SK-N-SH (cell line): ENCODE measurements at regions not wholly inside any gene's neighbourhood (a gene's known extent, or its start where the extent isn't known, plus 50 kb on each side); places are given as distances from the start of the nearest gene placed in this dataset.

Experiments
- CTCF ChIA-PET: fragments of 300-600, 350-600 bp; formaldehyde crosslinking; extraction: SDS; loops from one replicate; lab custom pipeline; 2021; lab: Yijun Ruan, JAX
- POLR2A ChIA-PET: fragments of 350-600 bp; sonication (Branson Sonifier 250); formaldehyde crosslinking; extraction: SDS; loops from one replicate; lab custom pipeline; 2020; ENCODE audit warnings: antibody characterized with exemption, inconsistent platforms; lab: Yijun Ruan, JAX
- DNase-seq: peaks from one replicate; pipeline ENCODE4 v3.0.0; 2012
- H2AFZ ChIP-seq: fragments of 200-600 bp; sonication (generic); 2 replicates; pipeline ENCODE4 v1.8.1; 2016; ENCODE audit warnings: antibody characterized with exemption, mild to moderate bottlenecking, low read depth
- H3F3A ChIP-seq: fragments of 200-600 bp; sonication (generic); replicated peaks from 2 replicates; pipeline ENCODE3; 2016; ENCODE audit warnings: antibody characterized with exemption, mild to moderate bottlenecking; ENCODE audit not compliant: insufficient read depth
- H3K27ac ChIP-seq, 2 experiments: fragments of 200-500 bp in 1 of 2; fragments of 200-600 bp in 1 of 2; sonication (Bioruptor generic) in 1 of 2; sonication (generic), shearing (Covaris generic) in 1 of 2; 2 replicates each; pipeline versions ENCODE4 v1.5.1 to v1.6.1; 2014 to 2016; ENCODE audit warnings: low read depth in 2 of 2, inconsistent platforms in 1 of 2, low read length in 1 of 2, mild to moderate bottlenecking in 1 of 2, mixed read lengths in 1 of 2
- H3K27me3 ChIP-seq: fragments of 200-600 bp; sonication (generic), shearing (Covaris generic); 2 replicates; pipeline ENCODE4 v1.6.1; 2016; ENCODE audit warnings: mixed run types; ENCODE audit not compliant: insufficient read depth
- H3K36me3 ChIP-seq, 2 experiments: fragments of 200-500 bp in 1 of 2; fragments of 200-600 bp in 1 of 2; sonication (Bioruptor generic) in 1 of 2; sonication (generic) in 1 of 2; replicated peaks in 1 of 2; 2 replicates each; pipeline versions ENCODE3 to v1.5.1; 2014 to 2016; ENCODE audit warnings: low read length in 1 of 2, mild to moderate bottlenecking in 1 of 2; ENCODE audit not compliant: insufficient read depth in 2 of 2, control insufficient read depth in 1 of 2
- H3K4me1 ChIP-seq, 2 experiments: fragments of 200-500 bp in 1 of 2; fragments of 200-600 bp in 1 of 2; sonication (Bioruptor generic) in 1 of 2; sonication (generic), shearing (Covaris generic) in 1 of 2; 2 replicates each; pipeline versions ENCODE4 v1.5.1 to v1.6.1; 2014 to 2016; ENCODE audit warnings: low read depth in 1 of 2, low read length in 1 of 2, mixed run types in 1 of 2; ENCODE audit not compliant: insufficient read depth in 2 of 2, control insufficient read depth in 1 of 2
- H3K4me2 ChIP-seq: fragments of 200-600 bp; sonication (generic), shearing (Covaris generic); 2 replicates; pipeline ENCODE4 v1.6.1; 2017; ENCODE audit warnings: mixed run types
- H3K4me3 ChIP-seq, 2 experiments: fragments of 200-500 bp in 1 of 2; fragments of 200-600 bp in 1 of 2; sonication (Bioruptor generic) in 1 of 2; sonication (generic), shearing (Covaris generic) in 1 of 2; 2 replicates each; pipeline versions ENCODE4 v1.5.1 to v1.8.1; 2014 to 2016; ENCODE audit warnings: low read depth in 2 of 2, inconsistent platforms in 1 of 2, low read length in 1 of 2, mild to moderate bottlenecking in 1 of 2, mixed read lengths in 1 of 2, moderate library complexity in 1 of 2
- H3K79me2 ChIP-seq: fragments of 200-600 bp; sonication (generic); 2 replicates; pipeline ENCODE4 v1.8.1; 2017; ENCODE audit warnings: mild to moderate bottlenecking; ENCODE audit not compliant: insufficient read depth
- H3K9ac ChIP-seq: fragments of 200-600 bp; sonication (generic); 2 replicates; pipeline ENCODE4 v1.6.1; 2017; ENCODE audit warnings: mixed run types
- H3K9me2 ChIP-seq: fragments of 200-600 bp; sonication (generic); 2 replicates; pipeline ENCODE4 v1.6.1; 2017; ENCODE audit warnings: mixed run types
- H3K9me3 ChIP-seq: fragments of 200-600 bp; sonication (generic); 2 replicates; pipeline ENCODE4 v1.6.1; 2017; ENCODE audit warnings: mixed run types, mild to moderate bottlenecking, moderate library complexity
- H4K20me1 ChIP-seq: fragments of 200-600 bp; sonication (generic); 2 replicates; pipeline ENCODE4 v1.6.1; 2017; ENCODE audit warnings: mild to moderate bottlenecking, mixed run types; ENCODE audit not compliant: insufficient read depth
- CHD2 ChIP-seq: fragments of 150-350 bp; IDR thresholded peaks from 2 replicates; pipeline ENCODE4 v1.6.1; 2018; ENCODE audit warnings: low read length; ENCODE audit not compliant: partially characterized antibody
- ELF1 ChIP-seq: IDR thresholded peaks from 2 replicates; pipeline ENCODE4 v1.4.0; 2012
- EP300 ChIP-seq, 2 experiments: IDR thresholded peaks; 2 replicates each; pipeline versions ENCODE4 v1.4.0 to v1.6.1; 2012; ENCODE audit warnings: borderline replicate concordance in 1 of 2, low read depth in 1 of 2, low read length in 1 of 2
- EZH2phosphoT487 ChIP-seq: fragments of 200-600 bp; sonication (generic); IDR thresholded peaks from 2 replicates; pipeline ENCODE4 v1.6.1; 2017; ENCODE audit warnings: low read depth, mixed run types, mild to moderate bottlenecking, antibody characterized with exemption, moderate library complexity, borderline replicate concordance
- JUND ChIP-seq: IDR thresholded peaks from 2 replicates; pipeline ENCODE4 v1.4.0; 2012
- MEF2A ChIP-seq: IDR thresholded peaks from 2 replicates; pipeline ENCODE4 v1.4.0; 2012; ENCODE audit warnings: low read depth, borderline replicate concordance
- MXI1 ChIP-seq: IDR thresholded peaks from 2 replicates; pipeline ENCODE4 v1.6.1; 2012; ENCODE audit warnings: mild to moderate bottlenecking, low read depth, low read length, improper control_type of control experiment
- POLR2AphosphoS5 ChIP-seq: IDR thresholded peaks from 2 replicates; pipeline ENCODE4 v1.6.1; 2012; ENCODE audit warnings: low read depth, low read length
- RXRA ChIP-seq: IDR thresholded peaks from 2 replicates; pipeline ENCODE4 v1.4.0; 2012; ENCODE audit warnings: low read depth, mild to moderate bottlenecking, borderline replicate concordance
- SMC3 ChIP-seq: IDR thresholded peaks from 2 replicates; pipeline ENCODE4 v1.6.1; 2012; ENCODE audit warnings: low read depth, low read length, improper control_type of control experiment
- TCF12 ChIP-seq: IDR thresholded peaks from 2 replicates; pipeline ENCODE4 v1.4.0; 2012
- WGBS: methylation state at CpG from one replicate; pipeline ENCODE4 v1.1.6; 2017; ENCODE audit warnings: low lambda C conversion rate; 5-methylcytosine and 5-hydroxymethylcytosine counted together
- TF ChIP-seq, protein P1 (sequence below): IDR thresholded peaks from 2 replicates; pipeline ENCODE4 v1.4.0; 2012; ENCODE audit warnings: low read depth, borderline replicate concordance
- TF ChIP-seq, protein P2 (sequence below): fragments of 150-350 bp; IDR thresholded peaks from 2 replicates; pipeline ENCODE4 v1.6.1; 2017; ENCODE audit warnings: antibody characterized with exemption, low read length, low read depth, borderline replicate concordance
- TF ChIP-seq, protein P3 (sequence below): IDR thresholded peaks from 2 replicates; pipeline ENCODE4 v1.4.0; 2012; ENCODE audit warnings: low read depth, borderline replicate concordance

DNA sequence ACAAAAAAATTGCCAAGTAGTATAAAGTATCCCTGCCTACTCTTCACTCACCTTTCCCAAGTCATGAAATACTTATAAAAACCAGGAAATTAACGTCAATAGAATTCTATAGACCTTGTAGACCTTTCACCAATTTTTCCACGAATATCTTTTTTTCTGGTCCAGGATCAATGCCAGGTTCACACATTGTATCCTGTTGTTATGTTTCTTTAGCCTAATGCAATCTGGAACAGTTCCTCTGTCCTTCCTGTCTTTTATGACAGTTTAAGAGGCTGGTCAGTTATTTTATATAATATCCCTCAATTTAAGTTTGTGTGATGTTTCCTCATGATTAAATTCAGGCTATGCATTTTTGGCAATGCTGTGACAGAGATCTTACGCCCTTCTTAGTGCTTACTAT lies 63.2 kb upstream of the MAGI1 start (continued):
- TF ChIP-seq POLR2AphosphoS5 (no peak), EP300 (IDR thresholded peaks at IDR 0.05; ENCODE audit: borderline replicate concordance in 1 of 2, low read depth in 1 of 2, low read length in 1 of 2) (no peak), MXI1 (no peak), MEF2A (no peak)
- TF ChIP-seq, protein P1, sequence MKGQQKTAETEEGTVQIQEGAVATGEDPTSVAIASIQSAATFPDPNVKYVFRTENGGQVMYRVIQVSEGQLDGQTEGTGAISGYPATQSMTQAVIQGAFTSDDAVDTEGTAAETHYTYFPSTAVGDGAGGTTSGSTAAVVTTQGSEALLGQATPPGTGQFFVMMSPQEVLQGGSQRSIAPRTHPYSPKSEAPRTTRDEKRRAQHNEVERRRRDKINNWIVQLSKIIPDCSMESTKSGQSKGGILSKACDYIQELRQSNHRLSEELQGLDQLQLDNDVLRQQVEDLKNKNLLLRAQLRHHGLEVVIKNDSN, result no peak

DNA sequence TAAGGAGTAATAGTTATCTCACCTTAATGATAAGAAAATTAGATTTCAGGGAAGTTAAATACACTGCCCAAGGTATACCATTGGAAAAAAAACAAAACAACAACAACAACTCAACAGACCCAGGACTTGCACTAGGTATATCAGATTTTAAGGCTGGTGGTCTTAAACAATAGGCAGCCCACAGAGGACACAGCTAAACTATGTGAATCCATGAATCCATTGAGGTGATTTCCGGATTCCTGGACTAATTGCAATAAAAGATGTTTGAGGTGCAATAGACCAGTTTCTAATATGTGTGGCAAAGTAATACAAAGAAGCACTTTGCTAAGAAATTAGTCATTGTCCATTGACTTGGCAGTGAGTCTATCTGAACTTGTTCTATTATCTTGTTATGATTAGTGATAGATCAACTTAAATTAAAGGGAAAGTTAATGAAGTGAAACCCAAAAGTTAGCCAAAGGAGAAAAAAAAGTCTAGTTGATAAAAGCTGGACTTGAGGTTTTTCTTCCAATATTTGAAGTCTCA lies 60.9 kb upstream of the MAGI1 start:
- Histone ChIP-seq H3K9me2 (no peaks in the 10 kb centered on the region), H3K4me3 (no peak overlapping the region), H3K79me2 (no peaks in the 10 kb centered on the region), H3K27me3 (no peaks in the 10 kb centered on the region), H3K9ac (no peak overlapping the region), H4K20me1 (no peaks in the 10 kb centered on the region), H3F3A (peaks cover 6% of the 10 kb centered on the region), H3K36me3 (no peaks in the 10 kb centered on the region), H3K9me3 (peaks cover 7% of the 10 kb centered on the region; the same call in 1 of the 2 replicates), H3K27ac (no peak overlapping the region), H3K4me1 (peaks cover 0 to 8% of the 10 kb centered on the region in 2 experiments; a peak in 1 of 4 replicates), H3K4me2 (no peak overlapping the region), H2AFZ (no peak overlapping the region)
- DNase-seq, result no peak
- CTCF ChIA-PET, result interaction anchor here (1.2 to 1.4 kb wide), 2 partner anchors 22 to 40 kb away, joined by 4 to 5 read pairs; no protein-coding TSS in a partner anchor
- TF ChIP-seq SMC3 (no peak), CHD2 (no peak), EZH2phosphoT487 (no peak), RXRA (no peak), TCF12 (no peak), ELF1 (no peak), JUND (no peak)
- TF ChIP-seq, protein P2, sequence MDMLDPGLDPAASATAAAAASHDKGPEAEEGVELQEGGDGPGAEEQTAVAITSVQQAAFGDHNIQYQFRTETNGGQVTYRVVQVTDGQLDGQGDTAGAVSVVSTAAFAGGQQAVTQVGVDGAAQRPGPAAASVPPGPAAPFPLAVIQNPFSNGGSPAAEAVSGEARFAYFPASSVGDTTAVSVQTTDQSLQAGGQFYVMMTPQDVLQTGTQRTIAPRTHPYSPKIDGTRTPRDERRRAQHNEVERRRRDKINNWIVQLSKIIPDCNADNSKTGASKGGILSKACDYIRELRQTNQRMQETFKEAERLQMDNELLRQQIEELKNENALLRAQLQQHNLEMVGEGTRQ, result no peak
- TF ChIP-seq, protein P3, sequence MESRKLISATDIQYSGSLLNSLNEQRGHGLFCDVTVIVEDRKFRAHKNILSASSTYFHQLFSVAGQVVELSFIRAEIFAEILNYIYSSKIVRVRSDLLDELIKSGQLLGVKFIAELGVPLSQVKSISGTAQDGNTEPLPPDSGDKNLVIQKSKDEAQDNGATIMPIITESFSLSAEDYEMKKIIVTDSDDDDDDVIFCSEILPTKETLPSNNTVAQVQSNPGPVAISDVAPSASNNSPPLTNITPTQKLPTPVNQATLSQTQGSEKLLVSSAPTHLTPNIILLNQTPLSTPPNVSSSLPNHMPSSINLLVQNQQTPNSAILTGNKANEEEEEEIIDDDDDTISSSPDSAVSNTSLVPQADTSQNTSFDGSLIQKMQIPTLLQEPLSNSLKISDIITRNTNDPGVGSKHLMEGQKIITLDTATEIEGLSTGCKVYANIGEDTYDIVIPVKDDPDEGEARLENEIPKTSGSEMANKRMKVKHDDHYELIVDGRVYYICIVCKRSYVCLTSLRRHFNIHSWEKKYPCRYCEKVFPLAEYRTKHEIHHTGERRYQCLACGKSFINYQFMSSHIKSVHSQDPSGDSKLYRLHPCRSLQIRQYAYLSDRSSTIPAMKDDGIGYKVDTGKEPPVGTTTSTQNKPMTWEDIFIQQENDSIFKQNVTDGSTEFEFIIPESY, result no peak
- POLR2A ChIA-PET, result no interaction called here
- WGBS, result 89% methylated on average over 1 of the region's 1 CpG
